Astrocyte (in vitro differentiated cells and primary cell): ENCODE measurements at regions not wholly inside any gene's neighbourhood (a gene's known extent, or its start where the extent isn't known, plus 50 kb on each side); places are given as distances from the start of the nearest gene placed in this dataset.
"Not testable (repeated sequence)": the region's sequence is repeated elsewhere in the genome, so short reads cannot be mapped to it uniquely, and the experiment has no call there.

Source experiments
- EZH2 ChIP-seq: IDR thresholded peaks from 2 replicates; pipeline ENCODE4 v1.6.1; 2012; ENCODE audit warnings: mild to moderate bottlenecking, low read length, inconsistent platforms; ENCODE audit not compliant: insufficient read depth
- TF ChIP-seq, protein P1 (sequence below): IDR thresholded peaks from 2 replicates; pipeline ENCODE4 v1.5.1; 2011; ENCODE audit warnings: low read depth, mild to moderate bottlenecking, inconsistent platforms, low read length, moderate library complexity; ENCODE audit not compliant: insufficient read depth

DNA sequence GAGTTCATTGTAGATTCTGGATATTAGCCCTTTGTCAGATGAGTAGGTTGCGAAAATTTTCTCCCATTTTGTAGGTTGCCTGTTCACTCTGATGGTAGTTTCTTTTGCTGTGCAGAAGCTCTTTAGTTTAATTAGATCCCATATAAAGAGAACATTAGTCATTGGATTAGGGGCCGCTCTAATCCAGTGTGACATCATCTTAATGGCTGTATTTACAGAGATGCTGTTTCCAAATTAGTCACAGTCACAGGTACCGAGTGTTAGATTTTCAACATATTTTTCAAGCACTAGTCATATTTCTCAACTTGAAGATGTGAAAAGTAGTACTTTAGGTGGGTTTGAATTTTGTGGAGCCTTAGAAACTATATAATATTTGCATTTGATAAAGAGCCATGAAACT, 319.4 kb upstream of the CNTN6 start:
- TF ChIP-seq, protein P1, sequence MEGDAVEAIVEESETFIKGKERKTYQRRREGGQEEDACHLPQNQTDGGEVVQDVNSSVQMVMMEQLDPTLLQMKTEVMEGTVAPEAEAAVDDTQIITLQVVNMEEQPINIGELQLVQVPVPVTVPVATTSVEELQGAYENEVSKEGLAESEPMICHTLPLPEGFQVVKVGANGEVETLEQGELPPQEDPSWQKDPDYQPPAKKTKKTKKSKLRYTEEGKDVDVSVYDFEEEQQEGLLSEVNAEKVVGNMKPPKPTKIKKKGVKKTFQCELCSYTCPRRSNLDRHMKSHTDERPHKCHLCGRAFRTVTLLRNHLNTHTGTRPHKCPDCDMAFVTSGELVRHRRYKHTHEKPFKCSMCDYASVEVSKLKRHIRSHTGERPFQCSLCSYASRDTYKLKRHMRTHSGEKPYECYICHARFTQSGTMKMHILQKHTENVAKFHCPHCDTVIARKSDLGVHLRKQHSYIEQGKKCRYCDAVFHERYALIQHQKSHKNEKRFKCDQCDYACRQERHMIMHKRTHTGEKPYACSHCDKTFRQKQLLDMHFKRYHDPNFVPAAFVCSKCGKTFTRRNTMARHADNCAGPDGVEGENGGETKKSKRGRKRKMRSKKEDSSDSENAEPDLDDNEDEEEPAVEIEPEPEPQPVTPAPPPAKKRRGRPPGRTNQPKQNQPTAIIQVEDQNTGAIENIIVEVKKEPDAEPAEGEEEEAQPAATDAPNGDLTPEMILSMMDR, result not testable (repeated sequence)
- TF ChIP-seq EZH2, result not testable (repeated sequence)
